ENCODE measurements at regions not wholly inside any gene's neighbourhood (a gene's known extent, or its start where the extent isn't known, plus 50 kb on each side); places are given as distances from the start of the nearest gene placed in this dataset.
"Not testable (repeated sequence)": the region's sequence is repeated elsewhere in the genome, so short reads cannot be mapped to it uniquely, and the experiment has no call there.

GRCh38 chr22:11313040-11313759 is 4214.8 kb upstream of the OR11H1 start:
- H3K36me3 ChIP-seq (replicated peaks; ENCODE audit: control insufficient read depth, insufficient read depth, low read length); H3K4me3 ChIP-seq (ENCODE audit: insufficient read depth, low read depth, low read length); H3K27me3 ChIP-seq (ENCODE audit: control insufficient read depth, insufficient read depth, low read length); DNase-seq: not testable (repeated sequence)

- not testable (repeated sequence) for H3K4me3 ChIP-seq (ENCODE audit: insufficient read depth, low read depth, low read length); H3K36me3 ChIP-seq (replicated peaks; ENCODE audit: control insufficient read depth, insufficient read depth, low read length); DNase-seq; H3K27me3 ChIP-seq (ENCODE audit: control insufficient read depth, insufficient read depth, low read length)
These were observed 4209.4 kb upstream of the OR11H1 start for GRCh38 chr22:11318633-11319032.

- not testable (repeated sequence) for H3K4me3 ChIP-seq (ENCODE audit: insufficient read depth, low read depth, low read length)
These were observed 4203.5 kb upstream of the OR11H1 start for GRCh38 chr22:11324439-11325037.

GRCh38 chr22:11325767-11326166 is 4202.2 kb upstream of the OR11H1 start:
- H3K36me3 ChIP-seq (replicated peaks; ENCODE audit: control insufficient read depth, insufficient read depth, low read length): no peaks in the 10 kb centered on the region
- H3K27me3 ChIP-seq (ENCODE audit: control insufficient read depth, insufficient read depth, low read length): no peaks in the 10 kb centered on the region
- DNase-seq: no peak
- H3K4me3 ChIP-seq (ENCODE audit: insufficient read depth, low read depth, low read length): no peak overlapping the region

More at GRCh38 chr22:11324439-11325037, 4203.5 kb upstream of the OR11H1 start:
- not testable (repeated sequence) for H3K36me3 ChIP-seq (replicated peaks; ENCODE audit: control insufficient read depth, insufficient read depth, low read length); H3K27me3 ChIP-seq (ENCODE audit: control insufficient read depth, insufficient read depth, low read length); DNase-seq

GRCh38 chr22:11341387-11342068 is 4186.5 kb upstream of the OR11H1 start:
- DNase-seq; H3K4me3 ChIP-seq (ENCODE audit: insufficient read depth, low read depth, low read length); H3K27me3 ChIP-seq (ENCODE audit: control insufficient read depth, insufficient read depth, low read length); H3K36me3 ChIP-seq (replicated peaks; ENCODE audit: control insufficient read depth, insufficient read depth, low read length): not testable (repeated sequence)

GRCh38 chr22:11351181-11351580 is 4176.8 kb upstream of the OR11H1 start:
- not testable (repeated sequence) for H3K27me3 ChIP-seq (ENCODE audit: control insufficient read depth, insufficient read depth, low read length); H3K4me3 ChIP-seq (ENCODE audit: insufficient read depth, low read depth, low read length); DNase-seq; H3K36me3 ChIP-seq (replicated peaks; ENCODE audit: control insufficient read depth, insufficient read depth, low read length)

- not testable (repeated sequence) for H3K27me3 ChIP-seq (ENCODE audit: control insufficient read depth, insufficient read depth, low read length); H3K36me3 ChIP-seq (replicated peaks; ENCODE audit: control insufficient read depth, insufficient read depth, low read length); H3K4me3 ChIP-seq (ENCODE audit: insufficient read depth, low read depth, low read length); DNase-seq
These were observed 4175.7 kb upstream of the OR11H1 start for GRCh38 chr22:11352287-11352686.

- DNase-seq: no peak
- Histone ChIP-seq H3K36me3 (replicated peaks; ENCODE audit: control insufficient read depth, insufficient read depth, low read length) (no peaks in the 10 kb centered on the region), H3K27me3 (ENCODE audit: control insufficient read depth, insufficient read depth, low read length) (no peaks in the 10 kb centered on the region), H3K4me3 (ENCODE audit: insufficient read depth, low read depth, low read length) (no peak overlapping the region)
These were observed 4167.4 kb upstream of the OR11H1 start for GRCh38 chr22:11360632-11361031.

- not testable (repeated sequence) for H3K36me3 ChIP-seq (replicated peaks; ENCODE audit: control insufficient read depth, insufficient read depth, low read length); DNase-seq; H3K27me3 ChIP-seq (ENCODE audit: control insufficient read depth, insufficient read depth, low read length); H3K4me3 ChIP-seq (ENCODE audit: insufficient read depth, low read depth, low read length)
These were observed 4166.5 kb upstream of the OR11H1 start for GRCh38 chr22:11361496-11361895.

GRCh38 chr22:11369612-11370307 is 4158.2 kb upstream of the OR11H1 start:
- not testable (repeated sequence) for DNase-seq; H3K27me3 ChIP-seq (ENCODE audit: control insufficient read depth, insufficient read depth, low read length); H3K4me3 ChIP-seq (ENCODE audit: insufficient read depth, low read depth, low read length); H3K36me3 ChIP-seq (replicated peaks; ENCODE audit: control insufficient read depth, insufficient read depth, low read length)

GRCh38 chr22:11370311-11370710 is 4157.7 kb upstream of the OR11H1 start:
- not testable (repeated sequence) for H3K4me3 ChIP-seq (ENCODE audit: insufficient read depth, low read depth, low read length); H3K36me3 ChIP-seq (replicated peaks; ENCODE audit: control insufficient read depth, insufficient read depth, low read length); DNase-seq; H3K27me3 ChIP-seq (ENCODE audit: control insufficient read depth, insufficient read depth, low read length)

All from H7 (cell line).